ENCODE measurements at regions not wholly inside any gene's neighbourhood (a gene's known extent, or its start where the extent isn't known, plus 50 kb on each side); places are given as distances from the start of the nearest gene placed in this dataset.

- TF ChIP-seq CTCF (IDR thresholded peaks at IDR 0.05; ENCODE audit: low read depth, low read length, missing control alignments): no peak
- no peak for DNase-seq (ENCODE audit: low read depth)
- H3K4me3 ChIP-seq (ENCODE audit: low read depth, low read length): no peak overlapping the region
Observed at GRCh38 chr1:72759486-72759885, 477.1 kb upstream of the NEGR1 start.

GRCh38 chr1:72757843-72758242 is 475.5 kb upstream of the NEGR1 start:
- no peak for TF ChIP-seq CTCF (IDR thresholded peaks at IDR 0.05; ENCODE audit: low read depth, low read length, missing control alignments)
- DNase-seq (ENCODE audit: low read depth): no peak
- no peak overlapping the region for H3K4me3 ChIP-seq (ENCODE audit: low read depth, low read length)

DNA sequence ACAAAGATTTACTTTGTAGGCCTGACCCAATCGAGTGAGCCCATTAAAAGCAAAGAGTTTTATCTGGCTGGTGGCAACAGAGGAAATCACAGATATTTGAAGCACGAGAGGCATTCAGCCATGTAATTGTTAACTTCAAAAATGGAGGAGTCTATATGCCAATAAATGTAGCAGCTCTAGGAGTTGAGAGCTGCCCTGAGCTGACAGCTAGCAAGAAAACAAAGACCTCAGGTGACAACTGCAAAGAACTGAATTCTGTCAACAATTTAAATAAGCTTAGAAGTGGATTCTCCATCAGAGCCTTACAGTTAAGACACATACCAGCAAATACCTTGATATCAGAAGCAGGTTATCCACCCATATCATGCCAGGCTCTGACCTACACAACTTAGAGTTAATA is 463.1 kb upstream of the NEGR1 start:
- no peak for DNase-seq (ENCODE audit: low read depth)
- TF ChIP-seq CTCF (IDR thresholded peaks at IDR 0.05; ENCODE audit: low read depth, low read length, missing control alignments): no peak
- H3K4me3 ChIP-seq (ENCODE audit: low read depth, low read length): no peak overlapping the region

DNA sequence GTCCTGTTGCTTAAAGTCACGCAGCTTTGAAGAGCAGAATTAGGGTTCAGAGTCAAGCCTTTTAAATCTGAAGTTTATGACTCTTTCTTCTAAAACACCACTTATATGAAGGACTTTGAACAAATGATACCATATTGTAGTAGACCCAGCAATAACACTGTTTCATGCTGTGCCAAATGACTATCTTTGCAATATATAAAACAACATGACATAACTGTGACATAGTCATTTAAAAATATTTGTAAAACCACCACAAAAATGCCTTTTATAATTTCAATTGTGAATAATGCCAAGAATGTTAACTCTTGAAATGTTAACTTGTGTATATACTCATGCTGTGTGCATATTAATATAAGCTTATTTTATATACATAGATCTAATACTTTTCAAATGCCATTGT is 452.1 kb upstream of the NEGR1 start:
- no peak for TF ChIP-seq CTCF (IDR thresholded peaks at IDR 0.05; ENCODE audit: low read depth, low read length, missing control alignments)
- H3K4me3 ChIP-seq (ENCODE audit: low read depth, low read length): no peak overlapping the region
- no peak for DNase-seq (ENCODE audit: low read depth)

DNA sequence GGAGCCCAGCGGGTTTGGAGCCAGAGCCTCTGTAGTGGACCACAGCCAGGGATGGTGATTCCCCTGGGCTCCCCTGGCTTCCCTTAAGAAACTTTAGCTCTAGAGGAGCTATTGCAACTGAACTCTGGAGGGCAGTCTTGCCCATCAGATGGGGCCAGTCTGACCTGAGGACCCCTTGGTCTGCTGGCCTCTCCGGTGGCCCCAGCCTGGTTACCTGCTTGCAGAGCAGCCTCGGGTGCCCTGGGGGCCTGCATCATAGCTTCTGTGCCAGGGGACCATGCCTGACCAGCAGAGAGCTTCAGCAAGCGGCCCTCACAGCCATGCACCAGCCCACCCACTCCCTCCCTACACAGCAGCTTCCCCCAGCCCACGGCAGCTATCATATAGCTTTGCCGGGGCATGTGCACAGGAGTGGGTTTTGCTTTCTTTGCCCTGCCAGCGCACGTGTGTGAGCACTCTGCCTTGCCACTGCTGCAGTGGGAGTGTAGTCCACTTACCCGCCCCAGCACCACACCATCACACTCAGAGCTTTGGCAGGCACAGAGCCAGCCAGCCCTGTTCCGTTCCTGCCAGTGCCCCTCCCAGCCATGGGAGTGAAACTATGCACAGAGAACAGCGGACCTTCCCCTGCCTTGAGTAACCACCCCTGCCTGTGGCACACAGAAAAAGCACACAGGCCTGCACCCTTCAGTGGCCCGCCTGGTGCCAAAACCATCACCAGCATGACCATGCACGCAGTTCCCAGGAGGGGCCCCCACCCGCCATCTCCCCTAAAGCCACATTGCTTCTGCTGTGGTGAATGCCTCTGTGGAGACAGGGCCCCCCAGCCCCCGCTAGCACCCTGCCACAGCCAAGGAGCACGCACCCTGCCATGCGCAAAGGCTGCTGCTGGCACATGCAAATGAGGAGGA is 442.9 kb upstream of the NEGR1 start:
- DNase-seq (ENCODE audit: low read depth): no peak
- H3K4me3 ChIP-seq (ENCODE audit: low read depth, low read length): no peak overlapping the region
- TF ChIP-seq CTCF (IDR thresholded peaks at IDR 0.05; ENCODE audit: low read depth, low read length, missing control alignments): no peak

GRCh38 chr1:72705921-72706320 is 423.6 kb upstream of the NEGR1 start:
- no peak for DNase-seq (ENCODE audit: low read depth)
- H3K4me3 ChIP-seq (ENCODE audit: low read depth, low read length): no peak overlapping the region
- TF ChIP-seq CTCF (IDR thresholded peaks at IDR 0.05; ENCODE audit: low read depth, low read length, missing control alignments): no peak

All from GM12864 (cell line).